ENCODE measurements at regions not wholly inside any gene's neighbourhood (a gene's known extent, or its start where the extent isn't known, plus 50 kb on each side); places are given as distances from the start of the nearest gene placed in this dataset.

DNA sequence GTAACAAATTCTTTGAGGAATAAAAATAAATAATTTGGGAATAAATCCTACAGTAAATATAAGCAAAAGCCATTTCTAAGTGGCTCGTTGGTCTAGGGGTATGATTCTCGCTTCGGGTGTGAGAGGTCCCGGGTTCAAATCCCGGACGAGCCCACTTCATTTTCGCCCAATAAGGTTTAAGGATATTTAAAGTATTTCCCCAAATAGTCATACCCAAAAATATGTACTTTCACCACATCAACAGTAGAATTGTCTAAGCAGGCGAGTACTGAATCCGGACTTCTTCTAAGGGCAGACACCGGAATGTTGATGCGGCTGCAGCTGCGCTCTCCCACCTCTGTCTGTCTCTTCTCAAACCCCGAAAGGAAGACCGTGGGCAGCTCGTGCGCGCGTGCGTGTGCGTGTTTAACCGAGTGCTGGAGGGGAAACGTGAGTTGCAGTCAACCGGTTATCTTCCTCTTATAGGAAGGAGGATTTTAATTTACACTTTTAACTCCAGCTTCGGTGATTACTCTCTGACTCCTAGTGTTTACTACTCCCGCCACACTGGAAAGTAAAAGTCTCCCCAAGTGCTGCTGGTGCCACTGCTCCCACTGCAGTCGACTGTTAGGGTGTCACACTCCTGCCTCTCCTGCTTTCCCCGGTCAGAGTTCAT is 155.7 kb upstream of the PRSS16 start (continued):
- TF ChIP-seq MIER3 (CRISPR knock-in tag; IDR thresholded peaks at IDR 0.05; ENCODE audit: borderline replicate concordance) (peak; percentile 60; the same call in 1 of the 2 replicates), WIZ (CRISPR knock-in tag; IDR thresholded peaks at IDR 0.05) (no peak), ZSCAN9 (CRISPR knock-in tag; IDR thresholded peaks at IDR 0.05; ENCODE audit: borderline replicate concordance) (0 out of 2 replicates have a peak, but pooled peaks have one; percentile 14), ZNF232 (CRISPR knock-in tag; IDR thresholded peaks at IDR 0.05; ENCODE audit: borderline replicate concordance) (no peak), SALL1 (CRISPR knock-in tag; IDR thresholded peaks at IDR 0.05) (peak; percentile 53; the same call in 1 of the 2 replicates), ZNF816 (CRISPR knock-in tag; IDR thresholded peaks at IDR 0.05; ENCODE audit: borderline replicate concordance) (no peak), POLR2G (IDR thresholded peaks at IDR 0.05; ENCODE audit: low read depth, low read length) (no peak), ZNF382 (CRISPR knock-in tag; IDR thresholded peaks at IDR 0.05; ENCODE audit: borderline replicate concordance) (no peak), MIER2 (CRISPR knock-in tag; IDR thresholded peaks at IDR 0.05) (0 out of 2 replicates have a peak, but pooled peaks have one; percentile 27), ZNF136 (CRISPR knock-in tag; IDR thresholded peaks at IDR 0.05; ENCODE audit: low read depth) (peak; percentile 74; the same call in 1 of the 2 replicates), HDAC6 (IDR thresholded peaks at IDR 0.05; ENCODE audit: low read depth, low read length) (no peak), SAP130 (CRISPR knock-in tag; IDR thresholded peaks at IDR 0.05; ENCODE audit: low read depth) (0 out of 2 replicates have a peak, but pooled peaks have one; percentile 5), SETDB1 (CRISPR knock-in tag; IDR thresholded peaks at IDR 0.05; ENCODE audit: borderline replicate concordance) (no peak), ZNF124 (CRISPR knock-in tag; IDR thresholded peaks at IDR 0.05) (0 out of 2 replicates have a peak, but pooled peaks have one; percentile 25), SSRP1 (CRISPR knock-in tag; IDR thresholded peaks at IDR 0.05) (peak; percentile 83; the same call in 1 of the 2 replicates), XRCC5 (optimal IDR thresholded peaks at IDR 0.05; ENCODE audit: low read length) (peak; percentile 59), ZFX (CRISPR knock-in tag; IDR thresholded peaks at IDR 0.05; ENCODE audit: low read depth) (no peak), ESRRA (CRISPR knock-in tag; IDR thresholded peaks at IDR 0.05; ENCODE audit: low read depth) (no peak), ZNF703 (CRISPR knock-in tag; IDR thresholded peaks at IDR 0.05; ENCODE audit: borderline replicate concordance) (no peak)
- TF ChIP-seq, protein P1, sequence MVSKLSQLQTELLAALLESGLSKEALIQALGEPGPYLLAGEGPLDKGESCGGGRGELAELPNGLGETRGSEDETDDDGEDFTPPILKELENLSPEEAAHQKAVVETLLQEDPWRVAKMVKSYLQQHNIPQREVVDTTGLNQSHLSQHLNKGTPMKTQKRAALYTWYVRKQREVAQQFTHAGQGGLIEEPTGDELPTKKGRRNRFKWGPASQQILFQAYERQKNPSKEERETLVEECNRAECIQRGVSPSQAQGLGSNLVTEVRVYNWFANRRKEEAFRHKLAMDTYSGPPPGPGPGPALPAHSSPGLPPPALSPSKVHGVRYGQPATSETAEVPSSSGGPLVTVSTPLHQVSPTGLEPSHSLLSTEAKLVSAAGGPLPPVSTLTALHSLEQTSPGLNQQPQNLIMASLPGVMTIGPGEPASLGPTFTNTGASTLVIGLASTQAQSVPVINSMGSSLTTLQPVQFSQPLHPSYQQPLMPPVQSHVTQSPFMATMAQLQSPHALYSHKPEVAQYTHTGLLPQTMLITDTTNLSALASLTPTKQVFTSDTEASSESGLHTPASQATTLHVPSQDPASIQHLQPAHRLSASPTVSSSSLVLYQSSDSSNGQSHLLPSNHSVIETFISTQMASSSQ (IDR thresholded peaks at IDR 0.05; ENCODE audit: low read depth): 0 out of 2 replicates have a peak, but pooled peaks have one; percentile 21
- TF ChIP-seq, protein P1 (CRISPR knock-in tag; IDR thresholded peaks at IDR 0.05; ENCODE audit: borderline replicate concordance): no peak
- TF ChIP-seq, protein P2, sequence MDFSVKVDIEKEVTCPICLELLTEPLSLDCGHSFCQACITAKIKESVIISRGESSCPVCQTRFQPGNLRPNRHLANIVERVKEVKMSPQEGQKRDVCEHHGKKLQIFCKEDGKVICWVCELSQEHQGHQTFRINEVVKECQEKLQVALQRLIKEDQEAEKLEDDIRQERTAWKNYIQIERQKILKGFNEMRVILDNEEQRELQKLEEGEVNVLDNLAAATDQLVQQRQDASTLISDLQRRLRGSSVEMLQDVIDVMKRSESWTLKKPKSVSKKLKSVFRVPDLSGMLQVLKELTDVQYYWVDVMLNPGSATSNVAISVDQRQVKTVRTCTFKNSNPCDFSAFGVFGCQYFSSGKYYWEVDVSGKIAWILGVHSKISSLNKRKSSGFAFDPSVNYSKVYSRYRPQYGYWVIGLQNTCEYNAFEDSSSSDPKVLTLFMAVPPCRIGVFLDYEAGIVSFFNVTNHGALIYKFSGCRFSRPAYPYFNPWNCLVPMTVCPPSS (IDR thresholded peaks at IDR 0.05): no peak
- TF ChIP-seq, protein P3, sequence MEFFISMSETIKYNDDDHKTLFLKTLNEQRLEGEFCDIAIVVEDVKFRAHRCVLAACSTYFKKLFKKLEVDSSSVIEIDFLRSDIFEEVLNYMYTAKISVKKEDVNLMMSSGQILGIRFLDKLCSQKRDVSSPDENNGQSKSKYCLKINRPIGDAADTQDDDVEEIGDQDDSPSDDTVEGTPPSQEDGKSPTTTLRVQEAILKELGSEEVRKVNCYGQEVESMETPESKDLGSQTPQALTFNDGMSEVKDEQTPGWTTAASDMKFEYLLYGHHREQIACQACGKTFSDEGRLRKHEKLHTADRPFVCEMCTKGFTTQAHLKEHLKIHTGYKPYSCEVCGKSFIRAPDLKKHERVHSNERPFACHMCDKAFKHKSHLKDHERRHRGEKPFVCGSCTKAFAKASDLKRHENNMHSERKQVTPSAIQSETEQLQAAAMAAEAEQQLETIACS (CRISPR knock-in tag; IDR thresholded peaks at IDR 0.05): no peak
- TF ChIP-seq, protein P4, sequence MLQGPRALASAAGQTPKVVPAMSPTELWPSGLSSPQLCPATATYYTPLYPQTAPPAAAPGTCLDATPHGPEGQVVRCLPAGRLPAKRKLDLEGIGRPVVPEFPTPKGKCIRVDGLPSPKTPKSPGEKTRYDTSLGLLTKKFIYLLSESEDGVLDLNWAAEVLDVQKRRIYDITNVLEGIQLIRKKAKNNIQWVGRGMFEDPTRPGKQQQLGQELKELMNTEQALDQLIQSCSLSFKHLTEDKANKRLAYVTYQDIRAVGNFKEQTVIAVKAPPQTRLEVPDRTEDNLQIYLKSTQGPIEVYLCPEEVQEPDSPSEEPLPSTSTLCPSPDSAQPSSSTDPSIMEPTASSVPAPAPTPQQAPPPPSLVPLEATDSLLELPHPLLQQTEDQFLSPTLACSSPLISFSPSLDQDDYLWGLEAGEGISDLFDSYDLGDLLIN (CRISPR knock-in tag; IDR thresholded peaks at IDR 0.05; ENCODE audit: borderline replicate concordance): no peak

Measured in HepG2 (cell line).